AG09319 (cell line): ENCODE measurements at regions not wholly inside any gene's neighbourhood (a gene's known extent, or its start where the extent isn't known, plus 50 kb on each side); places are given as distances from the start of the nearest gene placed in this dataset.
"Not testable (repeated sequence)": the region's sequence is repeated elsewhere in the genome, so short reads cannot be mapped to it uniquely, and the experiment has no call there.

Experiments
- DNase-seq: peaks from one replicate; pipeline ENCODE4 v3.0.0-alpha.2; 2010; ENCODE audit warnings: low read depth; ENCODE audit errors: extremely low read depth
- TF ChIP-seq, protein P1 (sequence below): IDR thresholded peaks from 2 replicates; pipeline ENCODE4 v1.5.1; 2011; ENCODE audit warnings: low read depth, mild to moderate bottlenecking, inconsistent platforms, low read length, moderate library complexity

DNA sequence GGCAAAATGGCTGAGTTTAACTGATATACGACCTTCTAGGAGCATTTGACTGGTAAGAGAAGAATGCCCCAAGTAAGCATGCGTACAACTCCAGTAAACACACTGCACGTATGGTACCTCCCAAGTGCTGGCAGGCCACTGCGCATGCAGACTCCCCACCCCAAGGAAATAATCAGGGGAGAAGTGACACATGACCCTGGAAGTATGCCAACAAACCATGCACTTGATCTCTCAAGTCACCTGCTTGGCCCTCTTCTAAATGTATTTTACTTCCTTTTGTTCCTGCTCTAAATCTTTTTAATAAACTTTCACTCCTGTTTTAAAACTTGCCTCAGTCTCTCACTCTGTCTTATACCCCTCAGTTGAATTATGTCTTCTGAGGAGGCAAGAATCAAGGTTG is 129.8 kb upstream of the COL5A2 start:
- no peak for DNase-seq
- TF ChIP-seq, protein P1, sequence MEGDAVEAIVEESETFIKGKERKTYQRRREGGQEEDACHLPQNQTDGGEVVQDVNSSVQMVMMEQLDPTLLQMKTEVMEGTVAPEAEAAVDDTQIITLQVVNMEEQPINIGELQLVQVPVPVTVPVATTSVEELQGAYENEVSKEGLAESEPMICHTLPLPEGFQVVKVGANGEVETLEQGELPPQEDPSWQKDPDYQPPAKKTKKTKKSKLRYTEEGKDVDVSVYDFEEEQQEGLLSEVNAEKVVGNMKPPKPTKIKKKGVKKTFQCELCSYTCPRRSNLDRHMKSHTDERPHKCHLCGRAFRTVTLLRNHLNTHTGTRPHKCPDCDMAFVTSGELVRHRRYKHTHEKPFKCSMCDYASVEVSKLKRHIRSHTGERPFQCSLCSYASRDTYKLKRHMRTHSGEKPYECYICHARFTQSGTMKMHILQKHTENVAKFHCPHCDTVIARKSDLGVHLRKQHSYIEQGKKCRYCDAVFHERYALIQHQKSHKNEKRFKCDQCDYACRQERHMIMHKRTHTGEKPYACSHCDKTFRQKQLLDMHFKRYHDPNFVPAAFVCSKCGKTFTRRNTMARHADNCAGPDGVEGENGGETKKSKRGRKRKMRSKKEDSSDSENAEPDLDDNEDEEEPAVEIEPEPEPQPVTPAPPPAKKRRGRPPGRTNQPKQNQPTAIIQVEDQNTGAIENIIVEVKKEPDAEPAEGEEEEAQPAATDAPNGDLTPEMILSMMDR, result no peak

DNA sequence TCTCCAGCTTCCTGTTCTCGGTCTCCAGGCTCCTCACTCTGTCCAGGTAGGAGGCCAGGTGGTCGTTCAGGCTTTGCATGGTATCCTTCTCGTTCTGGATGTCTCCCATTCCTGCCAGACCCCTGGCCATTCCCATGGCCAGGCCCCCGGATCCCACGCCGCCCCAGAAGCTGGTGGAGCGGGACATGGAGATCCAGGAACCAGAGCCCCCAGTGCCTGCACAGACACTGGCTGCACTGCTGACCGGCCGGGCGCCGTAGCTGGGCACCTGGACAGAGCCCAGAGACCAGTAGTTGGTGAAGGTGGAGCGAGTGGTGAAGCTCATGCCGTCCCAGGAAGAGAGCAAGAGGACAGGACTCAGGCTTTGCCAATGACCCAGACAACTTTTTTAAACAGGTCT is 129.1 kb upstream of the WDR75 start:
- TF ChIP-seq, protein P1, result no peak
- no peak for DNase-seq

DNA sequence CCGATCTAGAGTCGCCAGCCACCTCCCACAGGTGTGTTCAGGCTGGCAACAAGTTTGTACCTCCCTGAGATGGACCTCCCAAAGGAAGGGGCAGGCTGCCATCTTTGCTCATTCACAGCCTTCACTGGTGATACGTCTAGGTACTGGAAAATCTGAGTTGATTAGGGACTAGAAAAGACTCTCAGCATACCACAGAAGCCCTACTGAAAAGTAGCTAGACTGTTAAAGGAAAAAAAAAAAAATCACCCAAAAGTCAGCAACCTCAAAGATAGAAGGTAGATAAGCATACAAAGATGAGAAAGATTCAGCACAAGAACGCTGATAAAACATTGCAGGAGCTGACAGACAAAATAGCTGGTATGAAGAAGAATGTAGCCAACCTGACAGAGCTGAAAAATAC is 128.6 kb upstream of the WDR75 start:
- DNase-seq, result no peak

DNA sequence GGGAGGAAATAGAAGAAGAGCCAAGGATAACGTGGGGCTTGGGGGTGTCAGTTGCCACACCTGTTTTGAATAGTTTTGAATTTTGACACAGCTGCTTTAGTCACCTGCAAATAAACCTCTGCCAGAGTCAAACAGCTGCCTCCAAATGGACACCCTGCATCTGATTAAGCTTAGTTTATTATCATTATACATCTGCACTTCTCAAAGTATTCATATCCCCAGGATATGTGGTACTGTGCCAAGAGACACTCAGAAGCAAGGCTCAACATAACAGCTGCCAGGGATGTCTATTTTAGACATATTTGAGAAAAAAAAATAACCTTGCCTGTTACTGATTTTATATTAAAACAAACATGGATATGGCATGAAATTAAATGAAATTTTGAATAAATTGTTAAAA is 122.5 kb upstream of the WDR75 start:
- peak; percentile 44 for DNase-seq
- TF ChIP-seq, protein P1, result no peak

More for the DNA sequence above, 128.6 kb upstream of the WDR75 start:
- TF ChIP-seq, protein P1, result no peak

DNA sequence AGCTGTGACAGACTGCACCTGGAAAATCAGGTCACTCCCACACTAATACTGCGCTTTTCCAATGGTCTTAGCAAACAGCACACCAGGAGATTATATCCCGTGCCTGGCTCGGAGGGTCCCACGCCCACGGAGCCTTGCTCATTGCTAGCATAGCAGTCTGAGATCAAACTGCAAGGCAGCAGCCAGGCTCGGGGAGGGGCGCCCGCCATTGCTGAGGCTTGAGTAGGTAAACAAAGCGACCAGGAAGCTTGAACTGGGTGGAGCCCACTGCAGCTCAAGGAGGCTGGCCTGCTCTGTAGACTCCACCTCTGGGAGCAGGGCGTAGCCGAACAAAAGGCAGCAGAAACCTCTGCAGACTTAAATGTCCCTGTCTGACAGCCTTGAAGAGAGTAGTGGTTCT is 121.8 kb upstream of the WDR75 start:
- not testable (repeated sequence) for DNase-seq

DNA sequence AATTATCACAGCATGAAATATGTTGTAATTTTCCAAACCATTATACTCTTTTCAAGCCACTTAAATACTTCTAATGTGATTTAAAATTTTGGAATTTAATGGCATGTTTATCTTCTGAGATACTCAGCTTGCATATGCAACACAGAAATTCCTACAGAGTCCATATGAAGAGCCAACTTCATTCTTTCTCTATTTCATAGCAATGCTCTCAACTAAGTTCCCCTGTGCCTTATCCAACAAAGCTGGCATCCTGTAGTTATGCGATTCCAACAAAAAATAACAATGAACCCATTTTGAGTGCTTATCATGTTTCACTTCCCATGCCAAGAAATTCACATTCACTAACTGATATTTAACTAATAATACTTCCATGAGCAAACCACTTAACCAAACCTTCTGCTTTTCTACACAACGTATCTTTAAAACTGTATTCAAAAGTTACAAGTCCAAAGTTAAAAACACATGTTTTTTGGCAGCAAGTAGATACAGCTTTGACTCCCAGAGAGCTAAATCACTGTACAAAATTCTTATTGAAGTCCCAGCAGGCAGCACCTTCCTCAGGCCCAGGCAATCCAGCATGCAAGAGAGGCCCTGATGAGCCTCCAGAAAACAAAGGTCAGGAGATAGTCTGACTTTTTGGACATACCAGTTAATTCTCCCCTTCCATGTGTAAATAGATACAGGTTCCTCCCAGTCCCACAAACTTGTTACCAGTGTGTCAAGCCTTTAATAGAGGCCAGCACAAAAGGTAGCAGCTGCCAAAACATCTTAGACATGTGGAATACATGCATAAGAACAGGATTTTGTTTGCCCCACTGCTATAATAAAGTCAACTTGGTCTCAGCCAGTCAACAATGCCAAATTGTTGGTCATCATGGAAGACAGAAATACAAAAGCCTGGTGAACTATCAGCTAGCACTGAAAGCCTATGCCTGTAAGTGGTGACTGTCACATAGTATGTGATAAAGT is 113.1 kb upstream of the WDR75 start:
- peak; percentile 31 for DNase-seq
- TF ChIP-seq, protein P1, result no peak

DNA sequence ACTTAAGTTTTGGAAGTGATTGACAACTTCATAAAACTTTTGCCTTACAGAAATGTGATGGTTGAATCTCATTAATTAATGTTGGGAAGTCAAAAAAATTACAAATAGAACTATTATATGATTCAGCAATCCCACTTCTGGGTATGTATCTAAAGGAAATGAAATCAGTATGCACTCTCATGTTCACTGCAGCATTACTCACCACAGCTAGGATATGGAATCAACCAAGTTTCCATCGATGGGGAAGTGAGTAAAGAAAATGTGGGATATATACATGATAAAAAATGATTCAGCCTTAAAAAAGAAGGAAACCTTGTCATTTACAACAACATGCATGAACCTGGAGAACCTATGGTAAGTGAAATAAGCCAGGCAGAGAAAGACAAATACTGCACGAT is 112.4 kb upstream of the WDR75 start:
- TF ChIP-seq, protein P1, result no peak
- DNase-seq, result no peak
